ACC112 (cell line): ENCODE measurements at regions not wholly inside any gene's neighbourhood (a gene's known extent, or its start where the extent isn't known, plus 50 kb on each side); places are given as distances from the start of the nearest gene placed in this dataset.

ENCODE experiments used
- H2AFZ ChIP-seq: fragments of 200-600 bp; sonication (generic); one replicate; pipeline ENCODE4 v1.6.0; 2017; ENCODE audit warnings: antibody characterized with exemption, low read length; ENCODE audit not compliant: unreplicated experiment
- H3K27ac ChIP-seq: fragments of 200-600 bp; sonication (generic); 2 replicates; pipeline ENCODE4 v1.5.1; 2014; ENCODE audit warnings: low read depth, mild to moderate bottlenecking, antibody characterized with exemption, low read length, moderate library complexity
- H3K27me3 ChIP-seq: fragments of 200-600 bp; sonication (generic); 2 replicates; pipeline ENCODE4 v1.6.1; 2014; ENCODE audit warnings: mild to moderate bottlenecking, antibody characterized with exemption, low read length, moderate library complexity, mixed read lengths; ENCODE audit not compliant: insufficient read depth
- H3K36me3 ChIP-seq: fragments of 200-600 bp; sonication (generic); 2 replicates; pipeline ENCODE4 v1.6.1; 2016; ENCODE audit warnings: mild to moderate bottlenecking, antibody characterized with exemption, low read length, moderate library complexity, mixed read lengths; ENCODE audit not compliant: insufficient read depth
- H3K4me1 ChIP-seq: fragments of 200-600 bp; sonication (generic); one replicate; pipeline ENCODE4 v1.6.1; 2016; ENCODE audit warnings: low read length, mixed read lengths; ENCODE audit not compliant: insufficient read depth, unreplicated experiment, control insufficient read depth
- H3K4me3 ChIP-seq: fragments of 200-600 bp; sonication (generic); 2 replicates; pipeline ENCODE4 v1.5.1; 2014; ENCODE audit warnings: mild to moderate bottlenecking, low read depth, low read length
- H3K79me2 ChIP-seq: fragments of 200-600 bp; sonication (generic); one replicate; pipeline ENCODE4 v1.6.0; 2016; ENCODE audit warnings: low read length; ENCODE audit not compliant: control insufficient read depth, unreplicated experiment, insufficient read depth

DNA sequence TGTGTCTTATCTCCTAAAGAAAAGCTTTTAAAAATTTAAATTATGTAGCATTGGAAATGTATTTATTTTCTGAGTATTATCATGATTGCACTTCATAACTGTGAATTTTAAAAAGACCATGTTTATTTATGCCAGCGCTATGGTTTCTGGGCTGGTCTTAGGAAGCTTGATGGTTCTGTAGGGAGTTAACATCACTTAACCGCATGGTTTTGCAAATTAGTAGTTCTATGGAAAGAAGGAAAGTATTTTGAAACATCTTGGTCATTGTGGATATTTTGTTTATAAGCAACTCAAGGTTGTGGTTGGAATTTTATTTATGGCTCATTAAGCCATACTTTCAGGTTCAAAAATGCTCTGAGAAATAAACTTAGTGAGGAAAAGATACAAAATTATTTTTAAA is 549.4 kb downstream of the STK39 start:
- Histone ChIP-seq H2AFZ (no peak overlapping the region), H3K4me1 (no peaks in the 10 kb centered on the region), H3K79me2 (no peaks in the 10 kb centered on the region), H3K36me3 (no peaks in the 10 kb centered on the region), H3K4me3 (no peak overlapping the region), H3K27me3 (no peaks in the 10 kb centered on the region), H3K27ac (no peak overlapping the region)

DNA sequence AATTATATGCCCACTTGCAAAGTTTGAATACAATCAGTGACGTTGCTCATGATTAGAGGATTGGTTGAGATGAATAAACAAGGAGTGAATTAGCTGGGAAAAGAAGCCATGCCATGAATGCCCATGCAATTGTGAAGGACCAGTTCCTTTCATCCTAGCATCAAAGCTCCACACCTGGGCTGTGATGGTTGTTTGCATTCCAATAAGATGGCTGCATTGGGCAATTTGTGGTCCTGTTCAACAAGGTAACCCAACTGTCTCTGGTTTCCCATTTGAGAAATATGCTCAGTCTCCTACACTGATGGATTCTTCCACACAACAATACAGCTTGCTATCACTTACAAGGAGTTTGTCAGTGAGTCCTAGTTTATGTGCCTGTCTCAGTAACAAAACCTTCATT is 550.2 kb downstream of the STK39 start:
- H3K27ac ChIP-seq = no peak overlapping the region
- H3K4me1 ChIP-seq = no peaks in the 10 kb centered on the region
- H3K79me2 ChIP-seq = no peaks in the 10 kb centered on the region
- H3K36me3 ChIP-seq = no peaks in the 10 kb centered on the region
- no peak overlapping the region for H3K4me3 ChIP-seq
- no peak overlapping the region for H2AFZ ChIP-seq
- no peaks in the 10 kb centered on the region for H3K27me3 ChIP-seq

DNA sequence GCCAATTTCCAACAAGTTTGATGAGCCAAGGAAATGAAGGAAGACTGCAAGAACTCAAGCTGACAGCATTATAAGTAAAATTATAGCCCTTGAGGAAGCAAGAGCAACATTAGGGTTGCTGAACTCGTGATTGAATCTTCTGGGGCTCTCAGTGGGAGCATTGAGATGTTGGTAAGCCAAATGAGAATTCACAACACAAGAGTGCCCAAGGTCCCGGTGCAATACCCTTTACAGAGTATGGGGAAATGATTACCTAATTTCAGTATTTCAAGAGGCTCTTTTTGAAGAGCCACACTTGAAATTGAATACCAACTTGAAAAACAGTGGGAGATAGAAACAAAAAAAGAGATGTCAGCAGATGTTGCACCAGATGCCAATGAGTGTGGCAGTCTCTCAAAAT is 554.5 kb downstream of the STK39 start:
- H3K27ac ChIP-seq = no peak overlapping the region
- H3K36me3 ChIP-seq = no peaks in the 10 kb centered on the region
- no peaks in the 10 kb centered on the region for H3K4me1 ChIP-seq
- H2AFZ ChIP-seq = no peak overlapping the region
- H3K4me3 ChIP-seq = no peak overlapping the region
- H3K27me3 ChIP-seq = no peaks in the 10 kb centered on the region
- no peaks in the 10 kb centered on the region for H3K79me2 ChIP-seq

DNA sequence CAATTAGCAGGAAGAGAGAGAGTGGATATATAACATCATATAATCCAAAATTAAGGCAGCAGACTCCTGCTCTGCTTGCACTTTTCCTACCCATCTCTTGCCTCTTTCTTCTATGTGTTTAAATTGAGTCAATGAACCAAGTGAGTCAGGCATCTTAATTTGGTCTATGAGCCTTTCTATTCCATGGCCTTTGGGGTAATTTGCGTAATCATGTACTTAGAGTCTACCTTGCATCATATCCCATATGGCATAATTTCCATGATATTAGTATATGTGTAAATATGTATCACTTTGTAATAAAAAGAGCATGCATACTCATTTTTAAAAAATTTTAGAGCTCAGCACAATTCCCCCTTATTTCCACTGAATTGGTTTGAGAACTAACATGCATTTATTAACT is 555.2 kb downstream of the STK39 start:
- no peaks in the 10 kb centered on the region for H3K79me2 ChIP-seq
- no peak overlapping the region for H2AFZ ChIP-seq
- no peak overlapping the region for H3K4me3 ChIP-seq
- H3K27me3 ChIP-seq = no peaks in the 10 kb centered on the region
- H3K4me1 ChIP-seq = no peaks in the 10 kb centered on the region
- no peak overlapping the region for H3K27ac ChIP-seq
- H3K36me3 ChIP-seq = no peaks in the 10 kb centered on the region

DNA sequence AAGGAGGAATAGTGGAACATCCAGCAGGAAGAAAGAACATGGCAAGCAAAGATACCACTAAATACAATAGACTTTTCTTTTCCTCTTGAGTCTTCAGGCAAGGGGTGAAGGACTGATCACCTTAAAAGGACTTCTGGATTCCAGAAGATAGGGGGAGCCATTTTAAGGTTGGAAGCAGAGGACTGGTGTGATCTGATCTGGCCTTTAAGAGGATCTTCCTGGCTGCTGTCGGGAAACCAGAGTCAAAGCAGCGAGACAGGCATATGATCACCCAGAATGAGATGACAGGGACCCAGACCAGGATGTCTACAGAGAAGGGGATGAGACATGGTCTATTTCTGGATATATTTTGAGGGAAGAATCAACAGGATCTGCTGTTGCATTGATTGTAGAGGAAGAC is 558.0 kb downstream of the STK39 start:
- Histone ChIP-seq H2AFZ (no peak overlapping the region), H3K27ac (no peak overlapping the region), H3K36me3 (no peaks in the 10 kb centered on the region), H3K4me3 (no peak overlapping the region), H3K4me1 (no peaks in the 10 kb centered on the region), H3K27me3 (no peaks in the 10 kb centered on the region), H3K79me2 (no peaks in the 10 kb centered on the region)

DNA sequence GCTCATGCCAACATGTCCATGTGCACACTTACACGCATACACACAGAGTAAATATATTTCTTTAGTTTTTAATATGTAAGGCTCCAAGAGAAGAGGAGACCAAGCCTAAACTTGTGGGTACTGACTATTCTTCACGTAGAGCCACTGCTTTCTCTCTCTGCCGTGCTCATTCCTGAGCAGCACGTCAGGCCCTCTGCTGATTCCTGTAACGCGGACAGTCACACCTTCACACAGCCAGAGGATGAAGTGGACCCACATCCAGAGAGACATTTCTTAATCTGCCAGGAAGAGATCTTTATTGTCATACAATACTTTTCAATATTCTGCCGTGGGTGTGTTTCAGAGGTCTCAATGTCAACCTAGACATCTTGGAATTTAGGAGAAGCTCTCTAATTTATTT is 560.7 kb downstream of the STK39 start:
- Histone ChIP-seq H3K36me3 (no peaks in the 10 kb centered on the region), H3K4me1 (no peaks in the 10 kb centered on the region), H3K27me3 (no peaks in the 10 kb centered on the region), H3K79me2 (no peaks in the 10 kb centered on the region), H2AFZ (no peak overlapping the region), H3K4me3 (no peak overlapping the region), H3K27ac (no peak overlapping the region)

DNA sequence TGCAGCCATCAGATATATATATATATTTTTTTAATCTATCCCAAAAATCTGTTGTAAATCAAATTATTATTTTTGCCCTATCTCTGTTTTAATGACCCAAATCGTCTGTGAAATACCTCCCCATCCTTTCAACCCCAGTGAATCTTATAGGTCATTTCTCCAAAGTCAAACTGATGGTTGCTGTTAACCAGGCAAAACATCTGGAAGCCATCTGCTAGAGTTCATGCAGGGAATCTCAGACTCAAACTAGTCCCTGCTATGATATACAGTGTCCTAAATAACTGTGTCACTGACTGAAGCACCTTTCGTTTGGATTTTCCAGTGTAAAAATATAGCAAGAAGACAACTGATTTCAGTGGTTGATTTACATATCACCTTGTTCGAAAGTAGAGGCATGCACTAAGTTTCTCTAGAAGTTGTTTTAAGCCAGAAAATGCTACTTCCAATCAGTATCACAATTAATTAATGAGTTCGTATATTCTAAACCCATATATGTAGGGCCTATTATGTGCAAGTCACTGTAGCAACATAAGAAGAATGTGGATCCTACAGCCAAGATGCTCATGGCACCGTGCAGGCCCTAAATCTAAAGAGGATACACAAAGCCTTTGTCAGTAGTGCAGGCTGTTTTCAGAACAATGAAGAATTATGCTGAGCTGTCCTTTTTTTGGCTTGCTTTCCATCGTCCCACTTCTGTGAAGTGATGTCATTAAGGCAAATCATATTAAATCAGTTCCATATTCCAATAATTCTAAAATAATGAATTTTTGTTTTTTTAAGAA is 566.0 kb downstream of the STK39 start:
- H3K4me1 ChIP-seq = no peaks in the 10 kb centered on the region
- H3K27ac ChIP-seq = no peak overlapping the region

DNA sequence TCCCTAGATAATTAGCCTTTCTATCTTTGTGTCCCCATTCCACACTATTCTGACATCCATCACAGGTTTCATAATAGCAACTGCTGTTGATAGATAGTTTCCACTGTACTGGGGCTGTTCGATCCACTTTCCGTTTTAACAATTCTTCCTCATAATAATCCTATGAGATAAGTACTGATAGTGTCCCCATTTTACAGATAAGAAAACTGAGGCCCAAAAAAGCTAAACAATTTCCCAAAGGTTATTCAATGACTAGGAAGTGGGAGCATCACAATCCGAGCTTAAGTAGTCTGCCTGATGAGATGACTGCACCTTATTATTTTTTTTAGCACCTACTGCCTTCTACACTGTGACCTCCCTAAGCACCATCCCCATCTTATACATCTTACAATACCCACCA is 569.2 kb downstream of the STK39 start:
- Histone ChIP-seq H3K4me1 (no peaks in the 10 kb centered on the region), H3K27ac (no peak overlapping the region), H3K4me3 (no peak overlapping the region), H3K79me2 (no peaks in the 10 kb centered on the region), H3K36me3 (no peaks in the 10 kb centered on the region), H2AFZ (no peak overlapping the region), H3K27me3 (no peaks in the 10 kb centered on the region)

More for the DNA sequence above, 566.0 kb downstream of the STK39 start:
- no peaks in the 10 kb centered on the region for H3K79me2 ChIP-seq
- H2AFZ ChIP-seq = no peak overlapping the region
- no peaks in the 10 kb centered on the region for H3K36me3 ChIP-seq
- no peaks in the 10 kb centered on the region for H3K27me3 ChIP-seq
- H3K4me3 ChIP-seq = no peak overlapping the region

DNA sequence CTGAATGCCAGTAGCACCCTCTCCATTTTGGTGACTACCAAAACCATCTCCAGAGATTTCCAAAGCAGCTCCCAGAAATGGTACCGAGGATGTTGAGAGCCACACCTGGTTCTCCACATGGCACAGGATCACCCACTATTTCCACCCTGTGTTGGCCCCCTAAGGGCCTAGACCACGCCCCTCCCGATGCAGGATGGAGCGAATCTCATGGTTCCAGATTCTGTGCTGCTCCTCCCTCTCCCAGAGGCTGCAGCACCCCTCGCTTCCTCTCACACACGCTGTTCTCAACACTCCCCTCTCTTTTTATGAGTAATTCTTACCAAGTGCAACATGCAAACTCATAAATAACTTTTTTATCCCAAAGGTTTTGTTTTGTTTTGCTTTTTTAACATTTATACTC is 571.5 kb downstream of the STK39 start:
- Histone ChIP-seq H3K79me2 (no peaks in the 10 kb centered on the region), H3K36me3 (no peaks in the 10 kb centered on the region), H3K4me3 (no peak overlapping the region), H2AFZ (no peak overlapping the region), H3K4me1 (no peaks in the 10 kb centered on the region), H3K27ac (no peak overlapping the region), H3K27me3 (no peaks in the 10 kb centered on the region)

DNA sequence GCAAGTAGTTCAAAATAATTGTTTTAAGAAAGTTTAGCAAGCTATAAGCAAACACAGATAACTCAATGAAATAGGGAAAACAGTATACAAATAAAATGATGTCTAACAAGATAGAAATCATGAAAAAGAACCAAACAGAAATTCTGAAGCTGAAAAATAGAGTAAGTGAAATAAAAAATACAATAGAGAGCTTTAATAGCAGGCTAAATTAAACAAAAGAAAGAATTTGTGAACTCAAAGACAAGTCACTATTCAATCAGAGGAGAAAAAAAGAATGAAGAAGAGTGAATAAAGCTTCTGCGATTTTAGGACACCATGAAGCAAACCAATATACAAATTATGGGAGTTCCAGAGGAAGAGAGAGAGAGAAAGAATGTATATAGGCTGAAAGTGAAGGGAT is 576.8 kb downstream of the STK39 start:
- Histone ChIP-seq H3K27ac (no peak overlapping the region), H3K27me3 (no peaks in the 10 kb centered on the region), H3K36me3 (no peaks in the 10 kb centered on the region), H3K79me2 (no peaks in the 10 kb centered on the region), H2AFZ (no peak overlapping the region), H3K4me1 (no peaks in the 10 kb centered on the region), H3K4me3 (no peak overlapping the region)

DNA sequence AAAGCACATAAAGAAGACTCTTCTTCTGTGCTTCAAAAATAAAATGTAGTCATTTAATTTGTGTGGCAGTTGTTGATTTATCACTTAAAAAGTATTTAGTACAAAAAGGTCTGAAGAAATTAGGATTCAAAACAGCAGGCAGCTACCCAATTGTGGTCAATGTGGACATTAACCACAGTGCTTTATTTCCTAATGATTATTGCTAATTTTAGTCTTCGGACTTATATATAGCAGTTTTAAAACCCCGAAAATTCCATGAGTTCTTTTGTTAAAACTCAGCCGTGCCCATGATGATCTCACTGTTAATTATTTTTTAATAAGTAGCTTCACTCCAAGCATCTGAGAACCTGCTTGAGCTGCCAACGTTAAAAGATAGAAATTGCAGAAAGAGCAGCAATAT is 594.3 kb downstream of the STK39 start:
- H3K4me3 ChIP-seq = no peak overlapping the region
- H3K27me3 ChIP-seq = no peaks in the 10 kb centered on the region
- H3K4me1 ChIP-seq = no peaks in the 10 kb centered on the region
- no peak overlapping the region for H2AFZ ChIP-seq
- no peaks in the 10 kb centered on the region for H3K36me3 ChIP-seq
- H3K79me2 ChIP-seq = no peaks in the 10 kb centered on the region
- H3K27ac ChIP-seq = no peak overlapping the region
